Type B pancreatic cell (in vitro differentiated cells): ENCODE measurements at regions not wholly inside any gene's neighbourhood (a gene's known extent, or its start where the extent isn't known, plus 50 kb on each side); places are given as distances from the start of the nearest gene placed in this dataset.

ENCODE experiments used
- DNase-seq: peaks from one replicate; pipeline ENCODE4 v3.0.0; 2021; ENCODE audit warnings: mixed read lengths; ENCODE audit not compliant: unreplicated experiment; ENCODE audit errors: extremely low spot score
- H3K27ac Mint-ChIP-seq: 2 replicates; pipeline ENCODE4 v1.8.0; 2021; ENCODE audit warnings: mild to moderate bottlenecking, mixed read lengths
- H3K27me3 Mint-ChIP-seq: 2 replicates; pipeline ENCODE4 v1.8.0; 2021; ENCODE audit warnings: mixed read lengths
- H3K36me3 Mint-ChIP-seq: 2 replicates; pipeline ENCODE4 v1.8.0; 2021; ENCODE audit warnings: mixed read lengths
- H3K4me1 Mint-ChIP-seq: one replicate; pipeline ENCODE4 v1.8.0; 2021; ENCODE audit warnings: mixed read lengths; ENCODE audit not compliant: unreplicated experiment
- H3K4me3 Mint-ChIP-seq: 2 replicates; pipeline ENCODE4 v1.8.0; 2021; ENCODE audit warnings: mild to moderate bottlenecking, mixed read lengths
- H3K9me3 Mint-ChIP-seq: 2 replicates; pipeline ENCODE4 v1.8.0; 2021; ENCODE audit warnings: mixed read lengths
- TF ChIP-seq, protein P1 (sequence below): fragments of 200-600 bp; sonication (generic); conservative IDR thresholded peaks from 2 replicates; pipeline ENCODE4 v1.5.0; 2021; ENCODE audit warnings: antibody characterized with exemption, mild to moderate bottlenecking

DNA sequence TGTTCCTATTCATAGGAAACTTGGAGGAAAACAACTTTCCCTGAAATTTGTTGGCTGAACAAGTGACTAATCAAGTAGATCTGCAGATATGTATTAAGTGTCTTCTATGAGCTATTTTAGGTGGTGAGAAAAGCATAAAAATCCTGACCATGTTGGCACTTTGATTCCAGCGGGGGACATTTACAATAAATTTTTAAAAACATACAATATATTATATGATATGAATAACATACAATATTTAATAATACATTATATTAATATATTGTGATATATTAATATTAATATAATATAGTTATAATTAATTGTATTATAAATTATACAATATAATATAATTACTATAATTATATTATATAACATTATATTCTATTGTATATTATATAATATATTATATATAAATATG is 362.9 kb upstream of the SOX9 start:
- no peak for DNase-seq
- Mint-ChIP-seq H3K27ac (no peak overlapping the region), H3K4me1 (peaks cover 19% of the 10 kb centered on the region), H3K9me3 (no peaks in the 10 kb centered on the region), H3K27me3 (no peaks in the 10 kb centered on the region), H3K36me3 (no peaks in the 10 kb centered on the region), H3K4me3 (no peak overlapping the region)
- TF ChIP-seq, protein P1, sequence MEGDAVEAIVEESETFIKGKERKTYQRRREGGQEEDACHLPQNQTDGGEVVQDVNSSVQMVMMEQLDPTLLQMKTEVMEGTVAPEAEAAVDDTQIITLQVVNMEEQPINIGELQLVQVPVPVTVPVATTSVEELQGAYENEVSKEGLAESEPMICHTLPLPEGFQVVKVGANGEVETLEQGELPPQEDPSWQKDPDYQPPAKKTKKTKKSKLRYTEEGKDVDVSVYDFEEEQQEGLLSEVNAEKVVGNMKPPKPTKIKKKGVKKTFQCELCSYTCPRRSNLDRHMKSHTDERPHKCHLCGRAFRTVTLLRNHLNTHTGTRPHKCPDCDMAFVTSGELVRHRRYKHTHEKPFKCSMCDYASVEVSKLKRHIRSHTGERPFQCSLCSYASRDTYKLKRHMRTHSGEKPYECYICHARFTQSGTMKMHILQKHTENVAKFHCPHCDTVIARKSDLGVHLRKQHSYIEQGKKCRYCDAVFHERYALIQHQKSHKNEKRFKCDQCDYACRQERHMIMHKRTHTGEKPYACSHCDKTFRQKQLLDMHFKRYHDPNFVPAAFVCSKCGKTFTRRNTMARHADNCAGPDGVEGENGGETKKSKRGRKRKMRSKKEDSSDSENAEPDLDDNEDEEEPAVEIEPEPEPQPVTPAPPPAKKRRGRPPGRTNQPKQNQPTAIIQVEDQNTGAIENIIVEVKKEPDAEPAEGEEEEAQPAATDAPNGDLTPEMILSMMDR: no peak

DNA sequence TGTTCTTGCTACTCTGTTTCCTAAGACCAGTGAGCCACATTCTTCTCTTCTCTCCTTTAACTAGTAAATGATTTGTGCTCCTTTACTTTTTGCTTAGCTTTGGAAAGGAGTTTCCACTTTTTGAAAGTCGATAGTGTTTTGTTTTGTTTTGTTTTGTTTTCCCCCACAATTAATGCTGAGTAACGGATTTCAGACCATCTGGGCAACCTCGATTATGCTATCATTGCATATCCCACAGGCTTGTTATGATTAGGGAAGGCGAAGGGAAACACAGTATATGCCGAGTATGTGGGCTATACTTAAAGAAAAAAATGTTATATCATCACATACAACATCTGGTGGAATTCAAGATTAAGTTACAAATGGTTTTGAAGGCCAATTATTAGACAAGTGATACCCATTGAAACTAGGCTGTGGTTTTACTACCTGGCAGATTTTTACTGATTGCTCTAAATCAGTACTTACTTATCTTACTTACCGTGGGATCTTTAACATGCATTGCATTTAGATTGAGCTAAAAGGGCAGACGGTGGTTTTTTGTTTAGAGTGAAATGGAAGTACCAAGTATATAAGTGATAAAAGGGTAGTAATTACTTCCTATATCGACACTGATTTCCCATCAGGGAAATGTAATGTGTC is 361.3 kb upstream of the SOX9 start:
- H3K4me1 Mint-ChIP-seq: peaks cover 19% of the 10 kb centered on the region
- TF ChIP-seq, protein P1: no peak
- DNase-seq: no peak
- H3K4me3 Mint-ChIP-seq: no peak overlapping the region
- H3K36me3 Mint-ChIP-seq: no peaks in the 10 kb centered on the region
- no peaks in the 10 kb centered on the region for H3K9me3 Mint-ChIP-seq
- H3K27ac Mint-ChIP-seq: no peak overlapping the region
- no peaks in the 10 kb centered on the region for H3K27me3 Mint-ChIP-seq

DNA sequence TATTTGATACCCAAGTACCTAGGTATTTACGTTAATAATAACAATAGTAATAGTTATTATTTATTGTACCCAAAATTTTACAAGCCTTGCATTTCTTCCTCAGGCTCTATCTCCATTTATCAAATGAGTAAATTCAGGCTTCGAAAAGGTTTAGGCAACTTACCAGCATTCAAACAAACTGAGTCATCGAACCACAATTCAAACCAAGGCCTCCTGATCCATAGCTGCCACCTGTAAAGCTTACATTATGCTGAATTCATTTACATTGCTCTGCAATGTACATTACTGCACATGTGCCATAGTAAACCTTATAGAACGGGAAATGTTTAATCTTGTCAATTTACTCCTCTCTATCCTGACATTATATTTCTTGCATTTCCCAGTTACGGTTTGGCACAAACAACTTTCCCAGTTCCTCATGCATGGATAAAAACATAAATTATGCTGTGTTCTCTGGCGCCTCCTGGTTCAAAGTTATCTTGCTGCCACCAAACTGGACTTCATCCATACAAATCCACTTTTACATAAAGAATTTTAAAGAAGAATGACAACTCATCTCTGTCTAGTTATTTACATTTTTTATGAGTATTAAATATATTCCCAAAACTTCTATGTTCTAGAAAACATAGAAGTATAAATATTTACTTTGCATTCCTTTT is 360.6 kb upstream of the SOX9 start:
- Mint-ChIP-seq H3K27me3 (no peaks in the 10 kb centered on the region), H3K36me3 (no peaks in the 10 kb centered on the region), H3K9me3 (no peaks in the 10 kb centered on the region), H3K27ac (no peak overlapping the region), H3K4me3 (no peak overlapping the region), H3K4me1 (peaks cover 19% of the 10 kb centered on the region)
- DNase-seq: no peak
- TF ChIP-seq, protein P1: no peak

DNA sequence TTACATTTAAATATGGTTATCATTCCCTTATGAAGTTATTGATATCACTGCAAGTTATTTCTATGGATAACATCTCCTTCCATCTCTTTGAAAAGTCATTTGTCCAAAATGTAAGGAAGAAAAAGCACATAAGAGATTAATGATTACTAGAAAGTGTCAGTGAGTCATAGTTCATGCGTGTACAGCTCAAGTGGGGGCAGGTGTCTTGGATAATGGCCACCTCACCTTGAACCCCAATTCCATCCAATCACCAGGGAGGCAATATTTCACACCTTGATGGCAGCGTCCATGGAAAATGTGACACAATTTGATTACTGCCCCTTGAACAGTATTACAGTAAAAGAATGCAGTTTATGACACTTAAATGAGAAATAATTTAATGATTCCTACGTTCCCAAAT is 358.3 kb upstream of the SOX9 start:
- Mint-ChIP-seq H3K27me3 (no peaks in the 10 kb centered on the region), H3K9me3 (no peaks in the 10 kb centered on the region), H3K36me3 (no peaks in the 10 kb centered on the region), H3K27ac (no peak overlapping the region), H3K4me1 (peaks cover 10% of the 10 kb centered on the region), H3K4me3 (no peak overlapping the region)
- no peak for DNase-seq
- TF ChIP-seq, protein P1: no peak

DNA sequence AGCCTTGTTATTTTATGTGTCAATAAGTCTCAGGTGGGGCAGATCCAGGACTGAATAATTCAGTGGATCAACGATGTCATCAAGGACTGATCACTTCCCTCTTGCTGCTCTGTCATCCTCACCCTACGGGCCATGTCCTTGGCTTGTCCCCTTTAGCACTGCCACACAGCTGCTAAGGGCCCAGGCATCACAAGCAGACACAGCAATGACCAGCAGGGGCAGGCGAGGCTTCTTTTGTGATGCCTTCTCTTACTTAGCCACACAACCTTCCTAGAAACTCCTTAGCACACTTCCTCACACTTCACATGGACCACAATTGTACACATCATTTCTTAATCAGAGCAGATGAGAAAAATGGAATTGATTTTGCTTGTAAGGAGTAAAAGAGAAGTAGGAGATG is 356.3 kb upstream of the SOX9 start:
- no peak for DNase-seq

More for the DNA sequence above, 356.3 kb upstream of the SOX9 start:
- Mint-ChIP-seq H3K4me1 (peaks cover 2% of the 10 kb centered on the region), H3K27me3 (no peaks in the 10 kb centered on the region), H3K4me3 (no peak overlapping the region), H3K27ac (no peak overlapping the region), H3K9me3 (no peaks in the 10 kb centered on the region), H3K36me3 (no peaks in the 10 kb centered on the region)
- TF ChIP-seq, protein P1: peak; percentile 72
